OCI-M2 (cell line): ENCODE measurements at regions not wholly inside any gene's neighbourhood (a gene's known extent, or its start where the extent isn't known, plus 50 kb on each side); places are given as distances from the start of the nearest gene placed in this dataset.
"Not testable (repeated sequence)": the region's sequence is repeated elsewhere in the genome, so short reads cannot be mapped to it uniquely, and the experiment has no call there.

Source experiments
- DNase-seq: peaks from one replicate; lab custom pipeline; 2025; ENCODE audit not compliant: unreplicated experiment; lab: John Stamatoyannopoulos, UW

DNA sequence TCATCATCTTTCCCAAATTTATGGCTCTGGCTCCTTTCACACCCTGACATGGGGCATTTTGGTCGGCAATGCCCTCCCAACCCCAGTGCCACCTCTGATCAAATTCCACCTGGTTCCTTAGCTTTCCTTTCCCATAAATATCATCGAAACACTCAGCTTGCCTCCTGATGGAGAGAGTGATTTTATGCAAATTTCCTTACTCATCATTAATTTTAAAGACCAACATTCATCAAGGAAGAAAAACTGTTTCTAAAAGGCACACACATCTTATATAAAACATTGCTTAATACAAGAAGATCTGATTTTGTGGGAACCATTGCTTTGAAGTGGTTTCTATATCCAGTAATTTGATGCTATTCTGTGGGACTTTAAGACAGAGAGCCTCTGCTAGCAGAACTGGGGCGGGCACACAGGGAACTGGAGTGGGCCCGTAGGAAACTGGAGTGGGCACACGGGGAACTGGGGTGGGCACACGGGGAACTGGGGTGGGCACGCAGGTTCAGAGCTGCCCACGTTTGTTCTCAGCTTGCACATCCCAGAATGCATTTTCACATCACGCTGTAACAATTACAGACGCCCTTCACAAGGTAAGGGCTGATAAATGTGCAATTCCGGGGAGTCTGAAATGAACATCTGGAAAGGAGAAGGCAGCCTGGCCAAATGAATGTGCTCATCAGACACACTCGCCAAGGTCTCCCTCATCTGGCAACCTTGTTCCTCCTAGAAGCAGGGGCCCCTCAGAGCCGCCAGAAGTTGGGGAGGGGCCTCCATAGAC is 174.2 kb downstream of the RTP5 start:
- DNase-seq = no peak

GRCh38 chr2:242044313-242044590 is 174.7 kb downstream of the RTP5 start:
- no peak for DNase-seq

GRCh38 chr2:242045596-242046144 is 176.1 kb downstream of the RTP5 start:
- DNase-seq = not testable (repeated sequence)

DNA sequence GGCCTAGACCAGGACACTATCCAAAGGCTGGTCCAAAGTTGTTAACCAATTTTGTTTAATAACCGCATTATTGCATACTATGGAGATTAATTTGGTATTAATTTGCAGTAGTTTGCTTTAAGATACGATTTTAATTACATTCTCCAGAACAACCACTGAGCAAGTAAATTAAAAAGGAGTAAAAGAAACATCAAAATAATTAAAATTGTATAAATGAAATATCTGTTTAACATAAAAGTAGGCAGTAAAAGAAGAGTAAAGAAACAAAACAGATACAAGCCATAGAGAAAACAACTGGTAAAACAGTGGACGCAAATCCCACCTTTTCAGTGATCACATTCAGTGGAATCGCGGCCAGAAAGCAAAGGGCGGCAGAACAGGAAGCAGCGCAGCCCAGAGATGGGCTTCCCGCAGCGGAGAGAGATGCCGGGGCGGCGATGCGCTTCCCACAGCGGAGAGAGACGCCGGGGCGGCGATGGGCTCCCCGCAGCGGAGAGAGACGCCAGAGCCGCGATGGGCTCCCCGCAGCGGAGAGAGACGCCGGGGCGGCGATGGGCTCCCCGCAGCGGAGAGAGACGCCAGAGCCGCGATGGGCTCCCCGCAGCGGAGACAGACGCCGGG is 176.8 kb downstream of the RTP5 start:
- DNase-seq = no peak

GRCh38 chr2:242047963-242048362 is 178.4 kb downstream of the RTP5 start:
- DNase-seq = no peak

DNA sequence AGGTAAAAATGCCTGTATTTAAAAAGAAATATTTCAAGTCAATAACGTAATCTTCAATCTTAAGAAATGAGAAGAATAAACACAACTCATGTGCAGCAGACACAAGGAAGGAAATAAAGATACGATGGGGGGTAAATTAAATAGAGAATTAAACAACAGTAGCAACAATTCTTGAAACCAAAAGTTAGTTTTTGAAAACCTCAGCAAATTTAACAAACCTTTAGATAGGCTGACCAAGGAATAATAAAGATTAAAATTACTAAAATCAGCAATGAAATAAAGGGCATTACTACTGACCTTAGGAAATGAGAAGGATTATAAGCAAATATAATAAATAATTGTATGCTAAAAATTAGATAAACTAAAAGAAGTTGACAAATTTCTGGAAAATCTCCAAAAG is 178.9 kb downstream of the RTP5 start:
- no peak for DNase-seq

- not testable (repeated sequence) for DNase-seq
These were observed 180.0 kb downstream of the RTP5 start for GRCh38 chr2:242049492-242049891.

DNA sequence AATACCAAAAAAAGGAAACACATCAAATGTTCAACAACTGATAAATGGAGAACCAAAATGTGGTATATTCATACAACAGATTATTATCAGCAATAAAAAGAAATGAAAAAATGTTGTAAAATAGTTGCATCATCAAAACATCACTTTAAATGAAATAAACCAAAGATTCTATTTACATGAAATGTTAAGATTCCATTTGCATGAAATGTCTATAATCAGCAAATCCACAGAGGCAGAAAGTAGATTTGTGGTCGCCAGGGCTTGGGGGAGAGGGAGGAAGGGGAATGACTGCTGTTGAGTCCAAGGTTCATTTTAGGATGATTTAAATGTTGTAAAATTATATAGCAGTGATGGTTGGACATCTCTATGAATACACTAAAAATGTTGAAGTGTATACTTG is 181.9 kb downstream of the RTP5 start:
- no peak for DNase-seq

GRCh38 chr2:242052421-242052820 is 182.9 kb downstream of the RTP5 start:
- DNase-seq = no peak

- DNase-seq = no peak
These were observed 184.4 kb downstream of the RTP5 start for GRCh38 chr2:242053921-242054320.

DNA sequence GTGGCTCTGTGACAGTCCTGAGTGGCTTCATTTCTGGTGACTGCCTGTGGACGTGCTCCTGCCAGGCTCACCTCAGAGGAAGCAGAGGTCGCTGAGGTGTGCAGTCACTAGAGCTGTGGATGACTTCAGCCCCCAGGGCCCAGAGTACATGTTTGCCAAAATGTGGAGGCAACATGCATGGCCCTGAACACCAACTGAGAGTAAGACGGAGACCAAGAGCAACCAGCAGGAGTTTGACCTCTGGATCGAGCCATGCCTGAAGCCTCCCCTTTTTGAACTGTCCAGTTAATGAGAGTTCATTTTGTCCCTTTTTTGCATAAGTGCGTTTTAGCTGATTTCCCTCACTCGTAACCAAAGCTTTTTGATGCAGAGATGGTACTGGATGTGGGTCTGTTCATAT is 184.9 kb downstream of the RTP5 start:
- no peak for DNase-seq

DNA sequence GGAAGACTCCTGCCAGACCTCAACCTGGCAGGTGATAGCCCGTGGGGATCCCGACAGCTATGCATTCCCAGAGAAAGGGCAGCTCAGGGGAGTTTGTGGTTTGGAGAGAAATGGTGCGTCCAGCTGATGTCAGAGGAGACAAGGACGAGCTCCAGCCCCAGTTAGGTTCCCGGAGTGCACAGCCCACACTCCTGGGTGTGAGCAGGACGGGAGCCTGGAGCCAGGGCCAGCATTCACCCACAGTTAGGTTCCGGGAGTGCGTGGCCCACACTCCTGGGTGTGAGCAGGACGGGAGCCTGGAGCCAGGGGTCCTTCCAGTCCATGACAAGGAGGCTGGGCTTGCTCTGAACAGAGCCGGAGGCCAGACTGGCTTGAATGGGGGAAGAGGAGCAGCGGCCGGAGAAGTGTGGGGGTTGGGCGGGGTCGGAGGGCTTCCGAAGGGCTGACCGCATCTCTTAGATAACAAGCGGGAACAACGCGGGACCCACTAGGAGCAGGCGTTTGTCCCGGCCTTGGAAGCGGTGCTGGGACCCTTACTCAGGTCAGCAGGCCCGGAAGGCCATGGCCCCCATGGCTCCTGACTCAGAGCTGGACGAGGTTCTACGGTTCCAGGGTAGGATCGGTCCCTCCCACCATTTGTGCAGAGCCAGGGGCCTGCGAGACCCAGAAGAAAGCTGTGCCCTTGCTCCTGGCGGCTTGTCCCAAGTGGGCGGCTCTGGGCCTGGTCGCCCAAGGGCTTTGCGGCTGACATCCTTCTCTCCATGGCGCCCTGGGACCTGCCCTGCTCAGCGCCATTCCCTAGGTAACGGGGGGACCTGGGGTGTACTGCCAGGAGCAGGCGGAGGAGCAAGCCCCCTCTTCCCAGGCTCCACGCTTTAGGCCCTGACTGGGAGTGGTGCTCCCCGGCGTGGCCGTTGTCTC is 185.6 kb downstream of the RTP5 start:
- DNase-seq = no peak

DNA sequence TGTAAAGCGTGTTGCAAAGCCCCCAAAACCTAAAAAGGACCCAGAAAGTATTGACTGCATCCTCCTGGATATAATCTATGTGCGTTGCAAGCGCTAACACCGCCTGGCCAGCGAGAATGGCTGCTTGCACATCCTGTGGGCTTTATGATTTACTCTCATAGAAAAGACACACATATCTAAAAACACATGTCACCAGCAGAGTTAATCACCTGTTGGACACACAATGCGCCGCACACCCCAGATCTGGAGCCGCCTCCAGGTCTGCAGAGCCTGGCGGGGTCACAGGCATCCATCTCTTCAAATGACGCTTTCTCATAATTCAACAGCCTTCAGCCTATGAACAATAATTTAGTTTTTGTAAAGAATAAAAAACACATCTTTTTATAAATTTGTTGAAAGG is 186.5 kb downstream of the RTP5 start:
- no peak for DNase-seq

GRCh38 chr2:242056785-242057184 is 187.3 kb downstream of the RTP5 start:
- no peak for DNase-seq

- no peak for DNase-seq
These were observed 188.0 kb downstream of the RTP5 start for GRCh38 chr2:242057379-242058040.

GRCh38 chr2:242058116-242058680 is 188.7 kb downstream of the RTP5 start:
- no peak for DNase-seq

DNA sequence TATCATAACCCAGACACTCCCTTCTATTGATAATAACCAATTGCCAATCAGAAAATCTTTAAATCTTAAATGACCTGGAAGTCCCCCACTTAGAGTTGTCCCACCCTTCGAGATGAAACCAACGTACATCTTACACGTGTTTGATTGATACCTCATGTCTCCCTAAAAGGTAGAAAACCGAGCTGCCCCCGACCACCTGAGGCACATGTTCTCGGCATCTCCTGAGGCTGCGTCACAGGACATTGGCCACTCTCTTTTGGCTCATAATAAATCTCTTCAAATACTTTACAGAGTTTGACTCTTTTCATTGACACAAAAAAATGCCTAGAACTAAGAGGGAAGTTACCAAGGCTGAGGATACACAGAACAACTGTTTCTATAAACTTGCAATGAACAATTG is 190.0 kb downstream of the RTP5 start:
- DNase-seq = no peak

DNA sequence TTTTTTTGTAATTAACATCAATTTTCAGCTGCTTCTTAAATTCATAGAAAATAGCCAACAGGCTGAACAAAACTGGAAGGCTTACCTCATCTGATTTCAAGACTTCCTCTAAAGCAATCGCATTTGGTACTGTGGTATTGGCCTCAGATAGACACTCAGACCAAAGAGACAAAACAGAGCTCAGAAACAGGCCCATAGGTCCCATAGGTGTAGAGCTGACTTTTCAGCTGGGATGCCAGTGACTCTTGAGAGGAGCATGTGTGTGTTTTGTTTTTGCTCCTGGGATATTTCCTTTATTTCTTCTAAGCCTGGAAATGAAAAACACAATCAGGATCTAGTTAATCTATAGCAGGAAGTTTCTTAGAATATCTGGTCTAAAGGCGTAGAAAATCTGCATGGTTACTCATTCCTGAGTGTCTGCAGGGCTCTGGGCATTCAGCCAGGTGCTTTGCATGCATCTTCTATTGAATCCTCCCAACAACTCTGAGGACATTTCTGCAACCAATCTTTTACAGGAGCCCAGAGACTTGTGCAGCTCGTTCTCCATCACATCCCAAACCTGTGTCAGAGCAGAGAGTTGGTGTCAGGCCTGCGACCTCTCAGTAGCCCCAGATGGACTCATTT is 190.8 kb downstream of the RTP5 start:
- DNase-seq = no peak

- DNase-seq = not testable (repeated sequence)
These were observed 192.4 kb downstream of the RTP5 start for GRCh38 chr2:242061930-242062329.

DNA sequence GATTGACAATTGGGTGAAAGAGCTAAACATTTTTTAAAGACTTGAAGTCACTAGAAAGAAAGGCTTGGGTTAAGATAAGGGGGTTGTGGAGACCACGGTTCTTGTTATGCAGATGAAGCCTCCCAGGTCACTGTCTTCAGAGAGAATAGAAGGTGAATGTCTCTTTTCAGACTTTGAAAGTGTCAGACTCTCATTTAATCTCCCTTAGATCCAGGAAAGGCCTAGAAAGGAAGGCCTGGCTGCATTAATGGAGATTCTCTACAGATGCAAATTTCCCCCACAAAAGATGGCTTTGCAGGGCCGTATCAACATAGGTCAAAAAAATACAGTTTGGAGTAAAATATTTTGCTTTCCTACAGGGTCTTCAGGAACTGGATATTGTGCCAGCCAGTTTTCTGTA is 193.9 kb downstream of the RTP5 start:
- no peak for DNase-seq
